Endometrium (tissue), 2 donors: ENCODE measurements at regions not wholly inside any gene's neighbourhood (a gene's known extent, or its start where the extent isn't known, plus 50 kb on each side); places are given as distances from the start of the nearest gene placed in this dataset.
"Not testable (repeated sequence)": the region's sequence is repeated elsewhere in the genome, so short reads cannot be mapped to it uniquely, and the experiment has no call there.

Experiments used
- FAIRE-seq: peaks from 2 replicates; lab custom pipeline; 2012; peaks lifted over from hg19 to GRCh38; lab: Jason Lieb, UNC
- donor health status: control.
- donor health status: control.

DNA sequence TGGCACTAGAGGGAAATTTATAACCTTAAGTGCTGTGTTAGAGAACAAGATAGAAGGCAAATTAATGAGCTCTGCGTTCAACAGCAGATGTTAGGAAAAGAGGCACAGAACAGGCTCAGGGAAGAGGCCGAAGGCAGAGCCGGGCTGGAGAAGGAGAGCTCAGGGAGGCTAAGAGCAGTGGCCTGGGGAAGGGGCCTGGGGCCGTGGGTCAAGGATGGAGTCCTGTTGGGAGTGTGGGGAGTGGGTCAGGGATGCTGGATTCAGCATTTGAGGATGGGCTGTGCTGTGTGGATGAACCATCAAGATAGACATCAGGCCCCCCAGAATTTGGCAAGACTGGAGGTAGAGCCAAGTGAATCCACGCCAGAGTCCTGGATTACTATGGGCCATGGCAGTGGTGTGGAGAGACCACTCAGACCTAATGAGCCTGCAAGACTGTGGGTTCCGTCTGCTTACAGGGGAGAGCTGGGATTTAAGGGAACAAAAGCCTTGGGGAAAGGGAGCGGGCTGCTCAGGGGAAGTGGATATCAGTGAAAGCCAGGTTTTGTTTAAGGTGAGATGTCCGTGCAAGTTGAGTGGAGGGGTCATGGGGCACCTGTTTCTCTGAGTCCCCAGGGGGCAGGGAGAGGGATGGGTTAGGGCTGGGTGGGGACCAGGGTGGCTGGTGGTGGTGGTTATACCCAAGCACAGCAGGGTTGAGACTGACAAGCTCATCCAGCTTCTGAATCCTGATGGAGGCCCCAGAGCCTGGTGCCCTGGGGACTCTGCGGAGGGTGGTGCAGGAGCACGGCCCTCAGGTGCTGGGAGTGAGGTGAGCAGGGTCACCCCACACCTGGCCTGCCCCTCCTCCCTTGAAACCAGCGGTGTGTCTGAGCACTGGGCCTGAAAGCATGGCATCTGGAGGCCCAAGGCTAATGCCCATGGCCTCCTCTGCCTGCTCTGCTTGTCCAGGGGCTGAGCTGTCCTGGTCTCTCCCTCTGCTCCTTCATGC is 101.7 kb downstream of the BMS1 start:
- FAIRE-seq, result no peak

DNA sequence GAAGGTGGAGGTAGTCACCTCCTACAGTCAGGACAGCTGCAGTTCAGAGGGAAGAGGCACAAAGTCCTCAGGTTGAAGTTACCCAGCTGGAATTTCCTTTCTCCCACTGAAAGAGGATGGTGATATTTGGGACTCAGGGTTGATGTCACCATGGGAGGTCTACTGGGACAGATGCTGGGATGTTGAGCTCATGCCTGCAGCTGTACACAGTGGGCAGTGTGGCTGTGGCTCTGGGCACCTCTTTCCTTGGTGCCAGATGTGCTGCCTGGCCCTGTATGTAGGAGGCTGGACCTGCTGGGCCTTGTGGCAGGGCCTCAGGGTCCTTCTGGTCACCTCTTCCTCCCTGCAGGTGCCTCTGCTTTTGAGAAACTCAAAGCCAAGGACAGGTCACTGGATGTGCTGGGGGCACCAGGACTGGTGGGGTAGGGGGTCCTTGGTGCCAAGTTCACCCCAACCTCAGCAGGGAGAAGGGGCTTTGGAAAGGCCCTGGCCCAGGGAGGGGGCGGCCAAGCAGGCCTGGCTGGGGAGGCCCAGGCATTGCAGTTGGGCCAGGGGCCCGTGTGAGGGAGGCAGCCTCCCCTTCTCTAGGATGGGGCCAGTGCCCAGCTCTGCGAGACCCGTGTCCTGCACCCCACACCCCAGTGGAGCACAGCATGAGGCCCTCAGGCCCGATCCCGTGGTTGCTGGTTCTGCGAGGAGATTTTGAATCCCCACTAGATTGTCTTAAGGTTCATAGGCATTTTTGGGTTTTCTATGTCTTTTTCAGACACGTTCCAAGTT is 103.1 kb downstream of the BMS1 start:
- no peak for FAIRE-seq

DNA sequence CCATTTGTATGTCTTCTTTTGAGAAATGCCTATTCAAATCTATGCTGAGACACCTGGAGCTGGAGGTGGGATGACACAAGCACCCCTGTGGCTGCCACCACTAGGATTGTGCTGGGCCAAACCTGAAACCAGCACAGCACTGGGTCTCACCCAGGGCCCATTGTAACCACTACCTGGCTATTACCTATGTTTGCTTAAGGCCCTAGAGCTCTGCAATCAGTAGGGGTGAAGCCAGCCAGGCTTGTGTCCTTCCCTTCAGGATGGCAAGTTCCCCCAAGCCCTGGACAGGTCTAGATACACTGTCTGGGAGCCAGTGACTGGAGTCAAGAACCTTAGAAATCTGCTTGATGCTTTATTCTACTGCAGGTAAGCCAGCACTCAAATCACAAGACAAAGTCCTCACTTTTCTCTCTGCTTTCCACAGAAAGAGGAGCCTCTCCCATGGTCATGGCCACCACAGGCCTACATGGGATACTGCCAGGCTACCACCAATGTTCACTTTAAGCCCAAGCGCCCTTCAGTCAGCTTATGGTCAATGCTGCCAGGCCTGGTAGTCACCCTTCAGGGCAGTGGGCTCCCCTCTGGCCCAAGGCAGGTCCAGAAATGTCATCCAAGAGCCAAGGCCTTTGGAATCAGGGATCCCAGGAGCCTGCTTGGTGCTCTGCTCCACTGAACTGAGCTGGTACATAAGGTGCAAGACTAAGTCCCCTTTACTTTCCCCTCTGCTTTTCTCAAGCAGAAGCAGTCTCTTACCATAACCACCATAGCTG is 105.3 kb downstream of the BMS1 start:
- no peak for FAIRE-seq

DNA sequence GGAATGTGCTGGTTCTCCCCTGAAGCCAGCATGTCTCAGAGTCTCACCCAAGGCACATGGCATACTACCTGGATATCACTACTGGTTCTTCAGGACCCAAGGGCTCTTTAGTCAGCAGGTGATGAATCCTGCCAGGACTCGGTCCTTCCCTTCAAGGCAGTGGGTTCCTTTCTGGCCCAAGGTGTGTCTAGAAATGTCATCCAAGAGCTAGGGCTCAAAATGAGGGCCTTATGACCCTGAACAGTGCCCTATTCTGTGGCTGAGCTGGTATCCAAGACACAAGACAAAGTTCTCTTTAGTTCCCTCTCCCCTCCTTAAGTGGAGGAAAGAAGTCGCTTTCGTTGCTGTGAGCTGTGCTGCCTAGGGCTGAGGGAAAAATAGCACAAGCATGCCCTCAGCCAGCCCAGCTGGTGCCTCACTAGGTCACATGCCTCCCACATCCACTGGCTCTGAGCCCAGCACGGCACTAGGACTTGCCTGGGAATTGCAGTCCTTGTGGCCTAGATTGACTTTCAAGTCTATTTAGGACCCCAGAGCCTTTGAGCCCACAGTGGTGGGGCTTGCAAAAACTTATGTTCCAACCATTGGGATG is 106.0 kb downstream of the BMS1 start:
- FAIRE-seq, result no peak

DNA sequence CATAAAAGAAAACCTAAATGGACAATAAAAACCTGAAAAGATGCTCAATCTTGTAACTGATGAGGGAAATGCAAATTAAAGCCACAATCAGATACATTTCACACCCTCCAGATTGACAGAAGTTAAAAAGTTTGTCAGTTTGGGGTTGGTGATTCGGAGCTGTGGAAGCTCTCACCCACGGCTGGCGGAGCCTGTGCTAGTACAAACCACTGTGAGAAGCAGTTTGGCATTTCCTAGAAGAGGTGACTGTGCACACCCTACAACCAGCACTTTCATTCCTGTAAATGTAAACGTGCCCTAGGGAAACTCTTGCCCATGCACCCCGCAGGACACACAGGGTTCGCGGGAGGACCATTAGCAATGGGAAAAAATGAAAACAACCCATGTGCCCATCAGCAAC is 114.1 kb downstream of the BMS1 start:
- no peak for FAIRE-seq

DNA sequence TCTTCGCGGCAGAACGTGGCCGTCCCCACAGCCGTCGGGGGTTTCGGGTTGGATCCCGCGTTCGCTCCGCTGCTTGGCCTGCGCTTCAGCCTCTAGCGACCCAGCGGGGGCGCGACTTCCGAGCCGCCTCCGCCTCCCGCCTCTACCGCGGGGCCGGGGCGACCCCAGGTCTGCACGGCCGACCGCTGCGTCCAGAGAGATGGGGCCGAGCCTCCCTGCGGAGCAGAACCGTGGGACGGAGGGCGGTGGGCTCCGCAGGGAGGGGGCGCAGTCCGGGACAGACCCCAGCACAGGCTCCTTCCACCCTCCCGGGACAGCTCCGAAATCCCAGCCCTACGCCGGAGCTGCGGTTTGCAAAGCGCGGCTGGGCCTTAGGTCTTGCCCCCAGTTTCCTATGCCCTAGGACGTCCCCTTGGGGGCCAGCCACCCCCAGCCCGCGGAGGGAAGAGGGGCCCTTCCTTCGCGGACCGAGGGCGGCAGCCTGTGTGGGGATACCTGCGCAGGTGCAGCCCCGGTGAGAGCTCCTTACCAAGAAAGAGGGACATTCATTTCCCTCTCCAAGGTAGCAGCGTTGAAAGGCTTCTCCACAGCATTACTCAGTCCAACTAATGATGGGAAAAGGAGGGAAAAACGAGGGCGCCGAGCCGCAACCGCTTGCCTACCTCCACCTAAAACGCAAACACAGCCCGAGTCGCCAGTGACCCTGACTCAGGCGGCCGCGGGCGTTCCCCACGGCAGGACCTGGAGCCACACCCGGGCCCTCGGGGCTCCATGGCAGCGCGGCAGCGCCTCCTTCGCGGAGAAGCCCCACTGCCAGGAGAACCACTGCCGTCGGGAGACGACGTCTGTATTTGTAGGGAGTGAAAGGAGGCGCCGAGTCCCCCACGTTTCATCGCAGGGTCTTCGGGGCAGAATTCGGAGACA is 115.7 kb downstream of the BMS1 start:
- no peak for FAIRE-seq

DNA sequence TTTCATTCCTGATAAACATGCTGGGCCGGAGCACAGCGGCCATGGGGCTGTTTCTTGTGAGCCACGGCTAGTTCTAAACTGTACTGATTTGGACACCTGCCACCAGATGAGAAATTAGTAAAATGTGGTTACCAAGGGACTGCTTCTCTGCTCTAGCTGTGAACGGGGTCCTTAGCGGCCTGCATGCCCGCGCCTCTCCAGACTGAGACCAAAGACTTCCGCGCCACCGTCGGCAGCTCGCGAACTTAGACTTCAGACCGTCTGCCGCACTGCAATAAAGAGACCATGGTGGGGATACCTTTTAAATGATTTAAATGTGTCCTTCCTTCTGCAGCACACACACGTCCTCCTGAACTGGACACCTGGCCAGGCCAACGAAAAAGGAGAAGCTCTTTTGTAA is 116.4 kb downstream of the BMS1 start:
- no peak for FAIRE-seq

DNA sequence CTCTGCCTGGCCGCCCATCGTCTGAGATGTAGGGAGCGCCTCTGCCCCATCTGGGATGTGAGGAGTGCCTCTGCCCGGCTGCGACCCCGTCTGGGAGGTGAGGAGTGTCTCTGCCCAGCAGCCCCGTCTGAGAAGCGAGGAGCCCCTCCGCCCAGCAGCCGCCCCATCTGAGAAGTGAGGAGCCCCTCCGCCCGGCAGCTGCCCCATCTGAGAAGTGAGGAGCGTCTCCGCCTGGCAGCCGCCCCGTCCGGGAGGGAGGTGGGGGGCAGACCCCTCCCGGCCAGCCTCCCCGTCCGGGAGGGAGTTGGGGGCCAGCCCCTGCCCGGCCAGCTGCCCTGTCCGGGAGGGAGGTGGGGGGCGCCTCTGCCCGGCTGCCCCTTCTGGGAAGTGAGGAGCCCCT is 117.8 kb downstream of the BMS1 start:
- not testable (repeated sequence) for FAIRE-seq

DNA sequence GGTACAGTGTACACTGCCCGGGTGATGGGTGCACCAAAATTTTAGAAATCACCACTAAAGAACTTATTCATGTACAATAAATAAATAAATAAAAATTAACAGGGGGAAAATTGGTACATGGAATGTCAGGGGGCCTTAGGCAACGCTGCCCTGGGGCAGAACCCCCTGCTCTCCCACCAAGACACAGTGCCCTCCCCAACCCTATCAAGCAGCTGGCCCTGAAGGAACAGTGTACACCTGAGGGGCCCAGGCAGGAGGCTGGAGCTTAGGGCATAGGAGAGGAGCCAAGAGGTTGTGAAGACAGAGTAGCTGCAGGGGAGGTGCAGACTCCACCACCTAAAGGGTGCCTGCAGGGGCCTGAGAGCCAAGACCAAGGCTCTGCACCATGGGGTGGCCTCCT is 128.8 kb downstream of the BMS1 start:
- no peak for FAIRE-seq

DNA sequence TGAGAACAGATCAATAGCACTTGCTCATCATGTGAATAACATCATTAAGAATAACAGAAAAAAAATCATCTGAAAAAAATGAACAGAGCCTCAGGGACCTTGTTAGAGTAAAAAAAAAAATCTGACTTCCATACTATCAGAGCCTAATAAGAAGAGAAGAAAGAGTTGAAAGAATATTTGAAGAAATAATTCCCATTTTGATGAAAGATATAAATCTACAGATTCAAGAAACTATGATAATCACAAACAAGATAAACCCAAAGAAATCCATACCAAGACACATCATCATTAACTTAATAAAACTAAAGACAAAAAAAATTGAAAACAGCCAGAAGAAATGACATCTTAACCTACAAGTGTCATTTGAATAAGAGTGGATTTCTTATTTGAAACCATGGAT is 134.4 kb downstream of the BMS1 start:
- FAIRE-seq, result no peak

DNA sequence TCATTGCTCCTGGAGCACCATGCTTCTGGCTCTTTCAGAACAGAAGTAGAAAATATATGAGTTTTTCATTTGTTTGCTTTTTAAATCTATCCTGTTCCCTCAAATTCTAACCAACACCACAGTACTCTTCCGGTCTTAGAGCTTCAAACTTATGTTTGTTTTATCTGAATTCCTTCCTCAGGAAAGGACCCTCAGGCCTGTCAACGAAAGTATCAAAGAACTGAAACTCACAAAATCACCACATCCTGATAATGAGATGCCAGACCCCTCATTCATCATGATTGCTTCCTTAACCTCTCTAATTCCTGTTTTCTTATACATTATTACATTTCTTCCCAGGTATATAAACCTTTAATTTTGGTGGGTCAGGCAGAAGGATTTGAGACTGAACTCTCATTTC is 135.2 kb downstream of the BMS1 start:
- FAIRE-seq, result no peak

DNA sequence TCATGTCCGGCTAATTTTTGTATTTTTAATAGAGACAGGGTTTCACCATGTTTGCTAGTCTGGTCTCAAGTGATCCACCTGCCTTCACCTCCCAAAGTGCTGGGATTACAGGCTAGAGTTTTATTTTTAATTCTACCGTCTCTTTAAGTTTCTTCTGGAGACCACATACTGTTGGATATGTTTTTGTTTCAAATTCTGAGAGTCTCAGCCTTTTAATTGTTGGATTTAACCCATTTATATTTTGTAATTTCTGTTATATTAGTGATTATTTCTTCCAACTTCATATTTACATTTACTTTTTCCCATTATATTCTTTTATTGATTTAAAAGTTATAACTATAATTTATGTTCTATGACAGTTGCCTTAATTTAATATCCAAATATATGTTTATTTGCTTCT is 139.4 kb downstream of the BMS1 start:
- FAIRE-seq, result no peak

DNA sequence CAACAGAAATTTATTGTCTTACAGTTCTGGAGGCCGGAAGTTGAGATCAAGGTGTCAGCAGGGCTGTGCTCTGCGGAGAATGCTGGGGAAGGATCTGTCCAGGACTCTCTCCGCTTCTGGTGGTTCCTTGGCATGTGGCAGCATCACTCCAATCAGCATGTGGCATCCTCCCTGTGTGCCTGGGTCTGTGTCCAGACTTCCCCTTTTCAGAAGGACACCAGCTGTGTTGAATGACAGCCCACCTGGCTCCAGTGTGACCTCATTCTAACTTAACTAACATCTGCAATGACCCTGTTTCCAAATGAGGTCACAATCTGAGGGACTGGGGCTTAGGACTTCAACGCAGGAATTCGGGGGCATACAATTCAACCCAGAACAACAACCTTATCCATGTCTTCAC is 141.9 kb downstream of the BMS1 start:
- no peak for FAIRE-seq

DNA sequence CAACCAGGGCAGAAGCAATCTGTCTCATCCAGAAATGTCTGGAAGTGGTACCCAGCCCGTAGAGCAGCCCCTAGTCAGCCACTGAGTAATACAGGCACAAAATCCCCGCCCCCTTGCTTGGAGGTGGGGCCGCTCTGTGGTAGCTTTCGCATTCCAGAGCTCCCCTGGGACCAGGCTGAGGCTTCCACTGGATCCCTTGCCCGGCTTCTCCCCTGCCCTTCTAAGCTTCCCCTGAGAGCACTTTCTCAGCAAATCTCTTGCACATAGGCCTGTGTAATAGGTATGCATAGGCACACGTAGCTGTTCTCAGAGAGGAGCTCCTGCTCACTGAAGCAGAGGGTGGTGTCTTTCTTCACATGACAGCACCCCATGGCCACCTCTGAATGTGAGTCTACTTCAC is 144.2 kb downstream of the BMS1 start:
- FAIRE-seq, result no peak

DNA sequence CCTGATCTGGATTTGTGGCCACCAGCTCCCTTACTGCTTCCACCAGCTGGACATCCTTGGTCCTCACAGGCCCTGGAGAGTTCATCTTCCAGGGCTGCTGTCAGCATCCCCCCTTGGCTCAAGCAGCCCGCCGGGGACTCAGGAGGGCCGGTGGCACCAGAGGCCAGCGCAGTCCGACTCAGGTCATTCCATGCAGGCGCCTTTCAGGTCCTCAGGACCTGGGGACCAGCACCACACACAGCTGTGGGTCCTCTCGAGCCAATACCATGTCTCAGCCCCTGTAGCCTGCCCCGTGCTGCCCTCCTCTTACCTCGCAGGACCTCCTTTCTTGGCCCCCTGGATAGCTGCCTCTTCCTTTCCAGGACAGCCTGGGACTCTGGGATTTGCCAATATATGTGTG is 145.5 kb downstream of the BMS1 start:
- FAIRE-seq, result no peak

DNA sequence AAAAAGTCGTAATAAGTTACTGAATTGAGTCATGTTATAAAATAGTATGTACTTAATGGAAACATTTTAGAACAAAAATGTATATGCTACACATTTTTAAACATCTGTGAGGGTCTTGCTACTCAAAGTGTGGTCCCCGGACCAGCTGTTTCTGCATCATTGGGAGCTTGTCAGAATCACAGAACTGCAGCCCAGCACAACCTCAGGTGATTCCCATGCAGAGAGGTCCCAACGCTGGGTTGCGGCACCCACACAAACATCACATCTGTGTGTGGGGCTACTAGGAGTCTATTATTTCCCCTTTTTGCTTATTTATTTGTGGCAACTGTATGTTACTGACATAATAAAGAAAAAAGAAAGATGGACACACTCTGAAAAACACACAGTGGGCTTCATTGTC is 146.6 kb downstream of the BMS1 start:
- no peak for FAIRE-seq

DNA sequence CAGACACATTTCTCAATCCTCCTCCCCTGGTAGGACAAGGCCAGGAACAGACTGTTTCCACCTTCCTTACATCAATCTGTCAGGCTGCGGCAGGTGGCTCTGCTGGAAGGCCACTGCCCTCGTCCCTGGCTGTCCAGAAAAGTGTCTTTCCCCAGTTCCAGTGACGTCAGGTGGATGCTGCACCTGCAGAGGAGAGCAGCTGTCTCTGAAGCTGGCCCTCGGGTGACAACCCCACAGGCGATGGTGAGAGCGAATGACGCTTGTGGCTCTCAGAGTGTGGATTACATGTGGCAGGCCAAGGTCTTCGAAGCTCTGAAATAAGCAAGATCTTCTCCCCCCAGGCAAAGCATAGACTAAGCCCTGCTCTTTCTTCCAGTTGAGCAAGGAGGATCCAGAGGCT is 146.9 kb upstream of the RET start:
- no peak for FAIRE-seq

DNA sequence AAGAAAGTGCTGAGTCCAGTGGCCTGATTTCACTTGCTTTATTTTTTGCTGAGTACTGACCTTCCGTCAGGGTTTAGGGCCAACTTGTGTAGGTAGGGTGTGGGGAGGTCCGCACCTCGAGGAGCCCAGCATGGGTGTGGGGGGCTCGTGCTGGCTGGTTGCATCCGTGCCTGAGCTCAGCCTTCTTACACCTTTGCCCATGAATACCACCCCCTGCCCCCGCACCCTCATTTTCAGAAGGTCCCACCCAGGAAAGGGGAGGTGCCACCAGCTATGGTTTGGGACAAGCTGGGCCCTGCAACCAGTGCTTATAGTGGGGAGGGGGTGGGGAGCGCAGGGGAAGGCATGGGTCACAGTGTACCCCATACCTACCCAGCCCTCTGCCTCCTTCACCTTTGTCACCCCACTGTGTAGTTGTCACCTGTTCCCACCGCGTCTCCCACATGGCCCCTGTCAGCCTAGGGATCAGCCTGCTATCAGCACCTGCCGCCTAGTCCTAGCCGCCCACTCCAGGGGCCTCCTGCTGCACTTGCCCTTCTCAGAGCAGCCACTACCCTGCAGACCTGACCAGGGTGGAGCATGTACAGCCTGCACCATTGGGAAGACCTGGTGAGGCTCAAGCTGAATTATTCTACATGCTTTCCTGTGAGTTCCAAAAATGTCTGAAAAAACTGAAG is 146.2 kb upstream of the RET start:
- FAIRE-seq, result no peak

DNA sequence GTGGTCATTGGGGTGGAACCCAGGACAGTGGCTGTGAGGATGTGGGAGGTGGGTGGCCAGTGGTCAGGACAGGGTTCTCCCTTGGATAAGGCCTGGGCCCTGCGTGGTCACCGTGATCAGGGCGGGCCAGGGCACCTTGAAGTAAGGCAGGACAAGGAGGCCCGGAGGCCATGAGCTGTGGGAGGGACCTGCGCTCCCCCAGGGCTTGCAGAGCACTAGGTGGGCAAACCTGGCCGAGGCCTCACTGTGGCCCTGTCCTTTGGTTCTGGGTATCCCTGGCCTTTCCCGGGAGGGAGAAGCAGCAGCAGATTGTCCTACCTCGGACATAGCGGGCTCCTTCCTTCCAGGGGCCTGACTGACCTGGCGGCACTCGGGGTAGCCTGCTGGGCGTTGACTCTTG is 144.8 kb upstream of the RET start:
- no peak for FAIRE-seq

DNA sequence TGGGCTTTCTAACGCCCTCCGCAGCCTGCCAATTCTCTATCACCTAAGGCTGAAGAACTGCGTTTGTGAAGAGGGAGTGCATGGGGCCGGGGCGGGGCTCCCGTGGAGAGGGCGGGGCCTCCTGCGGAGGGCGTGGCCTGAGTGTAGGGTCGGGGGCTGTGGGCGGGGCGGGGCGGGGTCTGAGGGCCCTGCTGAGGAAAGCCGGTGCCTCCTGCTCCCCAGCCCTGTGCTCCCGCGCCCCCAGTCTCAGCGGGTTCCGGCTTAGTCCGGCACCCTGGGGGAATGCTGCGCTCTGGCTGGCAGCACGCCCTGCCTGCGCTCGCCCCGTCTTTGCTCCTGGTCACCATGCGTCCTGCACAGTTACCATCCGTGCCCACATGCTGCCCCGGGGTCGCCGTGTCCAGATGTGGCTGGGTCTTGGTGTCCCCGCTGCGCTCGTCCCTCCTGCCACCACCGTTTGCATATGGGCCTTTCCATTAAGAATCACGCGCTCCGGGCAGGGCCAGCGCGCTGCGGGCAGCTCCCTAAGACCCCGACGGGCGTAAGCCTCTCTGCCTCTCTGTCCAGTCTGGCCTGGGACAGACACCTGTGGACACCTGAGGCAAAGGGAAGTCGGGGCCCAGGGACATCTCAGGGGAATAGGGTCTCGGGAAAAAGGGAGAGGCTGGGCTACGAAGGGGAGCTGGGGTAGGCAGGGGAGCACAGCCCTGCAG is 144.0 kb upstream of the RET start:
- no peak for FAIRE-seq
